Stimulated activated naive B cell treated with anti-CD40 and anti-IgM and Interleukin-4, amounts not matched to agents 10 μg/mL and 1 μg/mL and 100 μg/mL, for 72 hours (primary cell): ENCODE measurements at regions not wholly inside any gene's neighbourhood (a gene's known extent, or its start where the extent isn't known, plus 50 kb on each side); places are given as distances from the start of the nearest gene placed in this dataset.
"Not testable (repeated sequence)": the region's sequence is repeated elsewhere in the genome, so short reads cannot be mapped to it uniquely, and the experiment has no call there.

Source experiments
- ATAC-seq, 2 donors: fragments of 150-1000 bp; cut with Tn5 transposase; replicated peaks; 2 replicates each; pipeline ENCODE4 v1.10.0; 2021; ENCODE audit warnings: moderate library complexity in 1 of 2
- DNase-seq: peaks from one replicate; pipeline ENCODE4 v3.0.0; 2021
- H3K27ac Mint-ChIP-seq: one replicate; pipeline ENCODE4 v1.8.0; 2022; ENCODE audit warnings: mild to moderate bottlenecking, mixed read lengths
- H3K27me3 Mint-ChIP-seq, 2 donors: one replicate each; pipeline ENCODE4 v1.8.0; 2022; ENCODE audit warnings: mixed read lengths in 2 of 2
- H3K36me3 Mint-ChIP-seq, 2 donors: one replicate each; pipeline ENCODE4 v1.8.0; 2022; ENCODE audit warnings: mixed read lengths in 2 of 2, mild to moderate bottlenecking in 1 of 2
- H3K4me1 Mint-ChIP-seq, 2 donors: one replicate each; pipeline ENCODE4 v1.8.0; 2022; ENCODE audit warnings: mixed read lengths in 2 of 2, mild to moderate bottlenecking in 1 of 2
- H3K4me3 Mint-ChIP-seq, 2 donors: one replicate each; pipeline ENCODE4 v1.8.0; 2022; ENCODE audit warnings: mild to moderate bottlenecking in 2 of 2, mixed read lengths in 2 of 2, moderate library complexity in 1 of 2
- H3K9me3 Mint-ChIP-seq, 2 donors: one replicate each; pipeline ENCODE4 v1.8.0; 2022; ENCODE audit warnings: mixed read lengths in 2 of 2, mild to moderate bottlenecking in 1 of 2

DNA sequence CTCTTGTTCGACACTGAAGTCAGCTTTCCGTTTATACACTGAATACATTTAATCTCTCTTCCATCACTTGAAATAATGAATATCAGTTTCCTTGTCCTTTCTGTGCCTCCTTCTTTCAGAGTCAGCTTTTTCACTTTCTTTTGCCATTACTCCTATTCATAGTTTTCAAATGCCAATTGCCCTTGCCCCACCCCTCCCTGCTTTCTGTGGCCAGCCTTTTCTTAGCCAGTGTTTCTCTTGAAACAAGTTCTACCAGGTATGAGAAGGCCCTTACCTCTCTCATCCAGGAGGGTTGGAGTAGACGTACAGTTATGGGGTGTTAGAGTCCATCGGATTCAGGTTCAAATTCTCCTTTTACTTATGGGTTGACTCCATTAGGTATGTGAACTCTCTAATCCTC is 574.7 kb upstream of the SEMA6A start:
- Mint-ChIP-seq H3K4me1 (no peaks in the 10 kb centered on the region), H3K9me3 (peaks cover 0 to 2% of the 10 kb centered on the region in 2 donors), H3K4me3 (no peak overlapping the region), H3K27ac (no peak overlapping the region), H3K27me3 (no peaks in the 10 kb centered on the region), H3K36me3 (no peaks in the 10 kb centered on the region)
- no peak for DNase-seq
- no peak for ATAC-seq

GRCh38 chr5:117144086-117144485 is 569.5 kb upstream of the SEMA6A start:
- H3K4me3 Mint-ChIP-seq, result no peak overlapping the region
- H3K36me3 Mint-ChIP-seq, result no peaks in the 10 kb centered on the region
- no peaks in the 10 kb centered on the region for H3K4me1 Mint-ChIP-seq
- DNase-seq, result no peak
- H3K27ac Mint-ChIP-seq, result no peak overlapping the region
- no peaks in the 10 kb centered on the region for H3K27me3 Mint-ChIP-seq
- no peak for ATAC-seq
- H3K9me3 Mint-ChIP-seq, result peaks cover 0 to 5% of the 10 kb centered on the region in 2 donors

- H3K4me1 Mint-ChIP-seq, result no peaks in the 10 kb centered on the region
- H3K27ac Mint-ChIP-seq, result no peak overlapping the region
- H3K36me3 Mint-ChIP-seq, result no peaks in the 10 kb centered on the region
- no peak for ATAC-seq
- H3K27me3 Mint-ChIP-seq, result no peaks in the 10 kb centered on the region
- H3K4me3 Mint-ChIP-seq, result no peak overlapping the region
- DNase-seq, result no peak
- peaks cover 0 to 5% of the 10 kb centered on the region in 2 donors for H3K9me3 Mint-ChIP-seq
Observed at GRCh38 chr5:117143406-117143805, 568.8 kb upstream of the SEMA6A start.

- ATAC-seq, result no peak
- no peak overlapping the region for H3K27ac Mint-ChIP-seq
- H3K4me3 Mint-ChIP-seq, result no peak overlapping the region
- no peaks in the 10 kb centered on the region for H3K27me3 Mint-ChIP-seq
- H3K4me1 Mint-ChIP-seq, result no peaks in the 10 kb centered on the region
- peaks cover 0 to 7% of the 10 kb centered on the region in 2 donors for H3K9me3 Mint-ChIP-seq
- H3K36me3 Mint-ChIP-seq, result no peaks in the 10 kb centered on the region
- DNase-seq, result no peak
Observed at GRCh38 chr5:117138523-117138922, 563.9 kb upstream of the SEMA6A start.

- ATAC-seq, result no peak
- H3K27ac Mint-ChIP-seq, result no peak overlapping the region
- no peaks in the 10 kb centered on the region for H3K4me1 Mint-ChIP-seq
- DNase-seq, result no peak
- H3K4me3 Mint-ChIP-seq, result no peak overlapping the region
- no peaks in the 10 kb centered on the region for H3K27me3 Mint-ChIP-seq
- H3K9me3 Mint-ChIP-seq, result peaks cover 0 to 3% of the 10 kb centered on the region in 2 donors
- H3K36me3 Mint-ChIP-seq, result no peaks in the 10 kb centered on the region
Observed at GRCh38 chr5:117135851-117136250, 561.2 kb upstream of the SEMA6A start.

- H3K27ac Mint-ChIP-seq, result no peak overlapping the region
- H3K36me3 Mint-ChIP-seq, result no peaks in the 10 kb centered on the region
- H3K27me3 Mint-ChIP-seq, result no peaks in the 10 kb centered on the region
- no peak for ATAC-seq
- DNase-seq, result no peak
- H3K4me3 Mint-ChIP-seq, result no peak overlapping the region
- peaks cover 0 to 3% of the 10 kb centered on the region in 2 donors for H3K9me3 Mint-ChIP-seq
- H3K4me1 Mint-ChIP-seq, result no peaks in the 10 kb centered on the region
Observed at GRCh38 chr5:117133198-117133597, 558.6 kb upstream of the SEMA6A start.

DNA sequence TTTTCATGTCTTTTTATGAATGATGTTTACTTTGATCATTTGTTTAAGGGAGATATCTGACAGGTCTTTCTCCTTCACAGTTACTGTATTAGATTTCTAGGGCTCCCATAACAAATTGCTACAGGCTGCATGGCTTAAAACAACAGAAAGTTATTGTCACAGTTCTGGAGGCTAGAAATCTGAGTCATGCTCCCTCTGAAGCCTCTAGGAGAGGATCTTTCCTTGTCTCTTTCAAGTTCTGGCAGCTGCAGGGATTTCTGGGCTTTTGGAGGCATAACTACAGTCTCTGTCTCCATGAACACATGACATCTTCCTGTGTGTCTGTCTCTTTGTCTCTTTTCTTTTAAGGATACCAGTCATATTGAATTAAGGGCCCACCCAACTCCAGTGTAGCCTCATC is 557.3 kb upstream of the SEMA6A start:
- Mint-ChIP-seq H3K27ac (no peak overlapping the region), H3K9me3 (peaks cover 0 to 3% of the 10 kb centered on the region in 2 donors), H3K27me3 (no peaks in the 10 kb centered on the region), H3K36me3 (no peaks in the 10 kb centered on the region), H3K4me3 (no peak overlapping the region), H3K4me1 (no peaks in the 10 kb centered on the region)
- no peak for ATAC-seq
- DNase-seq, result no peak

GRCh38 chr5:117131048-117131679 is 556.5 kb upstream of the SEMA6A start:
- Mint-ChIP-seq H3K9me3 (peaks cover 0 to 3% of the 10 kb centered on the region in 2 donors), H3K4me3 (no peak overlapping the region), H3K4me1 (no peaks in the 10 kb centered on the region)

DNA sequence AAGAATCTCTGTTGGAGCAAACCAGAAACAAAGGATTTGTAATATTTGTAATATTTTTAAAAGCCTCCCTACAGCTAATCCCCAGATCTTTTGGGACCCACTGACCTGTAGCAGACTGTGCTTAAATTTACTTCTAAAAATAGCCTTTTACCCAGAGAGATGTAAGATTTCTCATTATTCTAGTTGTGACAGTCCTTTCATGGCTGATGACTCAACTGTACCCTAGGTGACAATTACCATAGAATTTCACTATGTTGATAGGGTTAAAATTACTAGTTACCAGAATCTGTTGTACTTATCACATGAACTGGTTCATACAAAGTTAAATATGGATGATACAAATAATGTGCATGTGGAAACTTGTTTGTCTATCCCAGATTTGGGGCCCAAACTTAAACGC is 543.9 kb upstream of the SEMA6A start:
- no peaks in the 10 kb centered on the region for H3K36me3 Mint-ChIP-seq
- no peaks in the 10 kb centered on the region for H3K27me3 Mint-ChIP-seq
- H3K27ac Mint-ChIP-seq, result no peak overlapping the region
- DNase-seq (no peak), ATAC-seq (no peak)
- no peaks in the 10 kb centered on the region for H3K4me1 Mint-ChIP-seq
- no peak overlapping the region for H3K4me3 Mint-ChIP-seq
- H3K9me3 Mint-ChIP-seq, result peaks cover 10 to 11% of the 10 kb centered on the region in 2 donors

More at GRCh38 chr5:117131048-117131679, 556.5 kb upstream of the SEMA6A start:
- ATAC-seq, result no peak
- no peak for DNase-seq
- H3K27ac Mint-ChIP-seq, result no peak overlapping the region
- H3K27me3 Mint-ChIP-seq, result no peaks in the 10 kb centered on the region
- H3K36me3 Mint-ChIP-seq, result no peaks in the 10 kb centered on the region

GRCh38 chr5:117117314-117117713 is 542.7 kb upstream of the SEMA6A start:
- not testable (repeated sequence) for H3K4me1 Mint-ChIP-seq, DNase-seq, H3K27ac Mint-ChIP-seq, H3K4me3 Mint-ChIP-seq, ATAC-seq, H3K36me3 Mint-ChIP-seq, H3K27me3 Mint-ChIP-seq
- peaks cover 10 to 11% of the 10 kb centered on the region in 2 donors for H3K9me3 Mint-ChIP-seq

GRCh38 chr5:117110548-117110947 is 535.9 kb upstream of the SEMA6A start:
- Mint-ChIP-seq H3K9me3 (peaks cover 3 to 9% of the 10 kb centered on the region in 2 donors), H3K36me3 (no peaks in the 10 kb centered on the region), H3K27ac (no peak overlapping the region), H3K27me3 (no peaks in the 10 kb centered on the region), H3K4me3 (no peak overlapping the region), H3K4me1 (no peaks in the 10 kb centered on the region)
- DNase-seq (no peak), ATAC-seq (no peak)

- ATAC-seq (no peak), DNase-seq (no peak)
- peaks cover 0 to 4% of the 10 kb centered on the region in 2 donors for H3K9me3 Mint-ChIP-seq
- H3K27ac Mint-ChIP-seq, result no peak overlapping the region
- no peaks in the 10 kb centered on the region for H3K27me3 Mint-ChIP-seq
- no peak overlapping the region for H3K4me3 Mint-ChIP-seq
- no peaks in the 10 kb centered on the region for H3K4me1 Mint-ChIP-seq
- no peaks in the 10 kb centered on the region for H3K36me3 Mint-ChIP-seq
Observed at GRCh38 chr5:117107859-117108258, 533.2 kb upstream of the SEMA6A start.

GRCh38 chr5:117103703-117104102 is 529.1 kb upstream of the SEMA6A start:
- H3K4me3 Mint-ChIP-seq, result no peak overlapping the region
- no peaks in the 10 kb centered on the region for H3K4me1 Mint-ChIP-seq
- no peaks in the 10 kb centered on the region for H3K27me3 Mint-ChIP-seq
- DNase-seq (no peak), ATAC-seq (no peak)
- no peaks in the 10 kb centered on the region for H3K36me3 Mint-ChIP-seq
- no peak overlapping the region for H3K27ac Mint-ChIP-seq
- H3K9me3 Mint-ChIP-seq, result peaks cover 0 to 2% of the 10 kb centered on the region in 2 donors

DNA sequence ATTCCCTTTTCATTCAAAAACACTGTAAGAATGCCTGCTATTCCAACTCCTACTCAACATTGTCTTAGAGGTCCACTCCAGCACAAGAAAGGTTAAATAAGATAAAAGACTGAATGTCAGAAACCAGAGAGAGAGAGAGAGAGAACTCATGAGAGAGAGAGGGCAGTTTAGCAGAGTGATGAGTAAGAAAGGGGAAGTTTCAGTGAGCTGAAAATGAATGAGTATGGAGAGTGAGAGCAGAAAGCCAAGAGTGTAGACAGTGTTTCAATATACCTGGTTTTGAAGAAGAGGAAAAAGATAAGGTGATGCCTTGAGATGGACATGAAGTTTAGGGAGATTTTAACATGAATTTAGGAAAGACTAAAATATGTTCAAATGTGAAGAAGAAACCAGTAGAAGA is 528.0 kb upstream of the SEMA6A start:
- peaks cover 0 to 2% of the 10 kb centered on the region in 2 donors for H3K9me3 Mint-ChIP-seq
- no peaks in the 10 kb centered on the region for H3K27me3 Mint-ChIP-seq
- H3K4me1 Mint-ChIP-seq, result no peaks in the 10 kb centered on the region
- ATAC-seq (no peak), DNase-seq (no peak)
- no peak overlapping the region for H3K27ac Mint-ChIP-seq
- no peak overlapping the region for H3K4me3 Mint-ChIP-seq
- no peaks in the 10 kb centered on the region for H3K36me3 Mint-ChIP-seq

DNA sequence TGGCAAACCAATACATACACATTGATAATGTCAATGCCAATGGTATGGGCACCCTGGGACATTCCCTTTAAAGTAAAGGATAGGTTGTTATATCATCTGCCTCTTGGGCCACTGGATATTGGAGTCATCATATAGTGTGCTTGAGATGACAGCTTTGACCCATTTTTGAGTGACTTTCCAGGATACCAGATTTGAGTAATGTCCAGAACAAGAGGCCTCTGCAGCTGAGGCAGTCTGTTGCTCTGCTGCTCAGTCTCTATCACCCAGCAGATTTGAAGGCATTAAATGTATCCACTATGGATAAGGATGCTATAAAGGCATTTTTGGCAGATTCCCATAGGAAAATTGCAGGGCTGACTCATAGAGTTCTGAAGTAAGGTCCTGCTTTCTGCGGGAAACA is 525.6 kb upstream of the SEMA6A start:
- DNase-seq, result no peak
- H3K4me1 Mint-ChIP-seq, result no peaks in the 10 kb centered on the region
- H3K27me3 Mint-ChIP-seq, result no peaks in the 10 kb centered on the region
- no peak overlapping the region for H3K27ac Mint-ChIP-seq
- no peaks in the 10 kb centered on the region for H3K36me3 Mint-ChIP-seq
- H3K9me3 Mint-ChIP-seq, result peaks cover 1 to 2% of the 10 kb centered on the region in 2 donors
- no peak for ATAC-seq
- no peak overlapping the region for H3K4me3 Mint-ChIP-seq

DNA sequence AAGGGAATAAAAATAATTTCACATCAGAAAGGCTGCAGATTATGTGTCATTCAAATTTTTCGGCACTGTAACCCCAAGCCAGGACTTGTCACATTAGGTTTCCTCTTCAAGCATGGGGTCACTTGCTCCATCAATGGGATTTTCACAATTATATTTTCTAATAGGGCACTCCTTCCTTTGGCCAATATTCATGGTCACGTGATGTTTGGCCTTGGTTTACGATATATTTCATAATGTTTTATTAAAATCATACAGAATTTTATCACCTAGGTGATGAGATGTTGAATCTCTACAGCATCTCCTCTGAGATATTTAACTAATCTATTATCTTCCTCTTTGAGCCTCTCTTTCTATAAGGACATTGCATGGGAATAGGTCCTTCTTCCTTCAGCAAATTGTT is 523.5 kb upstream of the SEMA6A start:
- Mint-ChIP-seq H3K27me3 (no peaks in the 10 kb centered on the region), H3K4me3 (no peak overlapping the region), H3K27ac (no peak overlapping the region), H3K9me3 (peaks cover 4 to 7% of the 10 kb centered on the region in 2 donors), H3K4me1 (no peaks in the 10 kb centered on the region), H3K36me3 (no peaks in the 10 kb centered on the region)
- no peak for ATAC-seq
- no peak for DNase-seq
